ENCODE measurements at regions not wholly inside any gene's neighbourhood (a gene's known extent, or its start where the extent isn't known, plus 50 kb on each side); places are given as distances from the start of the nearest gene placed in this dataset.

- TF ChIP-seq, protein P1, sequence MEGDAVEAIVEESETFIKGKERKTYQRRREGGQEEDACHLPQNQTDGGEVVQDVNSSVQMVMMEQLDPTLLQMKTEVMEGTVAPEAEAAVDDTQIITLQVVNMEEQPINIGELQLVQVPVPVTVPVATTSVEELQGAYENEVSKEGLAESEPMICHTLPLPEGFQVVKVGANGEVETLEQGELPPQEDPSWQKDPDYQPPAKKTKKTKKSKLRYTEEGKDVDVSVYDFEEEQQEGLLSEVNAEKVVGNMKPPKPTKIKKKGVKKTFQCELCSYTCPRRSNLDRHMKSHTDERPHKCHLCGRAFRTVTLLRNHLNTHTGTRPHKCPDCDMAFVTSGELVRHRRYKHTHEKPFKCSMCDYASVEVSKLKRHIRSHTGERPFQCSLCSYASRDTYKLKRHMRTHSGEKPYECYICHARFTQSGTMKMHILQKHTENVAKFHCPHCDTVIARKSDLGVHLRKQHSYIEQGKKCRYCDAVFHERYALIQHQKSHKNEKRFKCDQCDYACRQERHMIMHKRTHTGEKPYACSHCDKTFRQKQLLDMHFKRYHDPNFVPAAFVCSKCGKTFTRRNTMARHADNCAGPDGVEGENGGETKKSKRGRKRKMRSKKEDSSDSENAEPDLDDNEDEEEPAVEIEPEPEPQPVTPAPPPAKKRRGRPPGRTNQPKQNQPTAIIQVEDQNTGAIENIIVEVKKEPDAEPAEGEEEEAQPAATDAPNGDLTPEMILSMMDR (IDR thresholded peaks at IDR 0.05) = no peak
- no peak for TF ChIP-seq POLR2A (IDR thresholded peaks at IDR 0.05)
- no peak for TF ChIP-seq EP300 (IDR thresholded peaks at IDR 0.05)
Observed at GRCh38 chr15:97561529-97561928, 399.0 kb upstream of the ARRDC4 start.

Data from ovary (tissue), 3 donors.